ENCODE measurements at regions not wholly inside any gene's neighbourhood (a gene's known extent, or its start where the extent isn't known, plus 50 kb on each side); places are given as distances from the start of the nearest gene placed in this dataset.

DNA sequence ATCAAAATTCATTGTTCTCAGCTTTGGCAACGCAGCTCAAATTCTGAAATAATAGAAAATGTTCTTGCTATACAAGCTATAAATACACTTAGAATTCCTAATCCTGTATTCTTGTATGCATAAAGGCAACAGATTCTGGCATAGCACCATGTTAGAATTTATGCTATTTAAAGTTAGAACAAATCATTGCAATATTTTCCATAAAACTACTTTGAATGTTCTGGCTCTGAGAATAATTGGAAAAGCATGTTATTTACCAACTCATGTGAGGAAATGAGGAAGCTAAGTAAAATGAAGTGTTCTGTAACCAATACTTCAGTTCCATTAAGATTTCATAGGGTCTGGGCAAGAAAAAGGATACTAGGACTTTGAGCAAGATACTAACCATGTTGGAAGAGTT, 888.9 kb downstream of the SQOR start:
- TF ChIP-seq CTCF (IDR thresholded peaks at IDR 0.05) (no peak), POLR2A (IDR thresholded peaks at IDR 0.05) (no peak)

All from thyroid gland (tissue), 4 donors.